ENCODE measurements at regions not wholly inside any gene's neighbourhood (a gene's known extent, or its start where the extent isn't known, plus 50 kb on each side); places are given as distances from the start of the nearest gene placed in this dataset.

- TF ChIP-seq CTCF (IDR thresholded peaks at IDR 0.05; ENCODE audit: low read depth, low read length, missing control alignments): no peak
- in situ Hi-C loops (cut with HindIII; ENCODE audit: low sequenced_read_pairs): no loop called here
- DNase-seq (ENCODE audit: low read depth): no peak
- peak overlapping the region; percentile 6 for H3K4me3 ChIP-seq (ENCODE audit: low read depth, low read length)
Observed at GRCh38 chr17:72053036-72053435, 67.8 kb upstream of the SOX9 start.

- DNase-seq (ENCODE audit: low read depth): no peak
- no peak for TF ChIP-seq CTCF (IDR thresholded peaks at IDR 0.05; ENCODE audit: low read depth, low read length, missing control alignments)
- in situ Hi-C loops (cut with HindIII; ENCODE audit: low sequenced_read_pairs): no loop called here
- H3K4me3 ChIP-seq (ENCODE audit: low read depth, low read length): no peak overlapping the region
Observed at GRCh38 chr17:72053449-72053848, 67.4 kb upstream of the SOX9 start.

- in situ Hi-C loops (cut with HindIII; ENCODE audit: low sequenced_read_pairs): no loop called here
- TF ChIP-seq CTCF (IDR thresholded peaks at IDR 0.05; ENCODE audit: low read depth, low read length, missing control alignments): no peak
- no peak overlapping the region for H3K4me3 ChIP-seq (ENCODE audit: low read depth, low read length)
Observed at GRCh38 chr17:72056155-72056554, 64.7 kb upstream of the SOX9 start.

GRCh38 chr17:72056727-72057290 is 64.0 kb upstream of the SOX9 start:
- DNase-seq (ENCODE audit: low read depth): no peak
- in situ Hi-C loops (cut with HindIII; ENCODE audit: low sequenced_read_pairs): no loop called here
- no peak overlapping the region for H3K4me3 ChIP-seq (ENCODE audit: low read depth, low read length)
- no peak for TF ChIP-seq CTCF (IDR thresholded peaks at IDR 0.05; ENCODE audit: low read depth, low read length, missing control alignments)

More at GRCh38 chr17:72056155-72056554, 64.7 kb upstream of the SOX9 start:
- DNase-seq (ENCODE audit: low read depth): no peak

GRCh38 chr17:72060084-72060483 is 60.7 kb upstream of the SOX9 start:
- in situ Hi-C loops (cut with HindIII; ENCODE audit: low sequenced_read_pairs): no loop called here
- no peak for TF ChIP-seq CTCF (IDR thresholded peaks at IDR 0.05; ENCODE audit: low read depth, low read length, missing control alignments)
- no peak overlapping the region for H3K4me3 ChIP-seq (ENCODE audit: low read depth, low read length)
- DNase-seq (ENCODE audit: low read depth): no peak

GRCh38 chr17:72063262-72063661 is 57.6 kb upstream of the SOX9 start:
- no peak for DNase-seq (ENCODE audit: low read depth)
- in situ Hi-C loops (cut with HindIII; ENCODE audit: low sequenced_read_pairs): no loop called here
- no peak for TF ChIP-seq CTCF (IDR thresholded peaks at IDR 0.05; ENCODE audit: low read depth, low read length, missing control alignments)
- H3K4me3 ChIP-seq (ENCODE audit: low read depth, low read length): no peak overlapping the region

Measured in astrocyte of the cerebellum (primary cell).